Activated T-cell treated with anti-CD3 and anti-CD28 coated beads, Interleukin-2, amount 50 U/mL, for 72 hours (primary cell): ENCODE measurements at regions not wholly inside any gene's neighbourhood (a gene's known extent, or its start where the extent isn't known, plus 50 kb on each side); places are given as distances from the start of the nearest gene placed in this dataset.
"Not testable (repeated sequence)": the region's sequence is repeated elsewhere in the genome, so short reads cannot be mapped to it uniquely, and the experiment has no call there.

ENCODE experiments used
- ATAC-seq, 2 donors: fragments of 150-1000 bp; cut with Tn5 transposase; replicated peaks in 1 of 2; 2 replicates each; pipeline ENCODE4 v1.10.0; 2021; ENCODE audit warnings: moderate library complexity in 2 of 2, mild to moderate bottlenecking in 1 of 2
- DNase-seq, 2 donors: peaks; one replicate each; pipeline ENCODE4 v3.0.0; 2021 to 2022; ENCODE audit warnings: mixed read lengths in 1 of 2
- H3K27ac Mint-ChIP-seq: one replicate; pipeline ENCODE4 v1.8.0; 2022; ENCODE audit warnings: mild to moderate bottlenecking, moderate library complexity, mixed read lengths
- H3K27me3 Mint-ChIP-seq: one replicate; pipeline ENCODE4 v1.8.0; 2022; ENCODE audit warnings: low read depth, mixed read lengths
- H3K36me3 Mint-ChIP-seq, 2 donors: one replicate each; pipeline ENCODE4 v1.8.0; 2022; ENCODE audit warnings: mixed read lengths in 2 of 2, mild to moderate bottlenecking in 1 of 2; ENCODE audit not compliant: insufficient read depth in 2 of 2
- H3K4me1 Mint-ChIP-seq: one replicate; pipeline ENCODE4 v1.8.0; 2022; ENCODE audit warnings: low read depth, mixed read lengths
- H3K4me3 Mint-ChIP-seq, 2 donors: one replicate each; pipeline ENCODE4 v1.8.0; 2022; ENCODE audit warnings: mild to moderate bottlenecking in 2 of 2, mixed read lengths in 2 of 2, moderate library complexity in 2 of 2
- H3K9me3 Mint-ChIP-seq, 2 donors: one replicate each; pipeline ENCODE4 v1.8.0; 2022; ENCODE audit warnings: mixed read lengths in 2 of 2

GRCh38 chr20:22080985-22081384 is 375.5 kb downstream of the PAX1 start:
- Mint-ChIP-seq H3K4me1 (no peaks in the 10 kb centered on the region), H3K4me3 (no peak overlapping the region), H3K9me3 (peaks cover 2 to 10% of the 10 kb centered on the region in 2 donors), H3K36me3 (no peaks in the 10 kb centered on the region), H3K27me3 (no peaks in the 10 kb centered on the region), H3K27ac (no peak overlapping the region)
- no peak for ATAC-seq
- DNase-seq = no peak

GRCh38 chr20:22074635-22075034 is 369.2 kb downstream of the PAX1 start:
- H3K27ac Mint-ChIP-seq = no peak overlapping the region
- peaks cover 0 to 5% of the 10 kb centered on the region in 2 donors for H3K9me3 Mint-ChIP-seq
- H3K36me3 Mint-ChIP-seq = no peaks in the 10 kb centered on the region
- no peaks in the 10 kb centered on the region for H3K27me3 Mint-ChIP-seq
- DNase-seq = no peak
- no peak for ATAC-seq
- H3K4me3 Mint-ChIP-seq = no peak overlapping the region
- no peaks in the 10 kb centered on the region for H3K4me1 Mint-ChIP-seq

GRCh38 chr20:22071841-22072240 is 366.4 kb downstream of the PAX1 start:
- ATAC-seq (no peak), DNase-seq (no peak)
- no peak overlapping the region for H3K4me3 Mint-ChIP-seq
- no peaks in the 10 kb centered on the region for H3K27me3 Mint-ChIP-seq
- no peaks in the 10 kb centered on the region for H3K36me3 Mint-ChIP-seq
- H3K4me1 Mint-ChIP-seq = no peaks in the 10 kb centered on the region
- H3K9me3 Mint-ChIP-seq = peaks cover 1 to 4% of the 10 kb centered on the region in 2 donors
- H3K27ac Mint-ChIP-seq = no peak overlapping the region

GRCh38 chr20:22070610-22071058 is 365.2 kb downstream of the PAX1 start:
- Mint-ChIP-seq H3K4me3 (no peak overlapping the region), H3K27ac (no peak overlapping the region), H3K27me3 (no peaks in the 10 kb centered on the region), H3K4me1 (no peaks in the 10 kb centered on the region), H3K9me3 (peaks cover 6 to 7% of the 10 kb centered on the region in 2 donors), H3K36me3 (no peaks in the 10 kb centered on the region)
- DNase-seq (no peak), ATAC-seq (no peak)

GRCh38 chr20:22063753-22064152 is 358.3 kb downstream of the PAX1 start:
- H3K27ac Mint-ChIP-seq = no peak overlapping the region
- no peak overlapping the region for H3K4me3 Mint-ChIP-seq
- no peak for ATAC-seq
- H3K36me3 Mint-ChIP-seq = no peaks in the 10 kb centered on the region
- no peaks in the 10 kb centered on the region for H3K27me3 Mint-ChIP-seq
- peaks cover 9 to 10% of the 10 kb centered on the region in 2 donors for H3K9me3 Mint-ChIP-seq
- no peak for DNase-seq
- no peaks in the 10 kb centered on the region for H3K4me1 Mint-ChIP-seq

- Mint-ChIP-seq H3K4me3 (no peak overlapping the region), H3K27me3 (no peaks in the 10 kb centered on the region), H3K27ac (no peak overlapping the region), H3K4me1 (no peaks in the 10 kb centered on the region), H3K9me3 (peaks cover 10 to 13% of the 10 kb centered on the region in 2 donors), H3K36me3 (no peaks in the 10 kb centered on the region)
- ATAC-seq (no peak), DNase-seq (no peak)
Observed at GRCh38 chr20:22062874-22063273, 357.4 kb downstream of the PAX1 start.

- no peaks in the 10 kb centered on the region for H3K36me3 Mint-ChIP-seq
- no peak overlapping the region for H3K27ac Mint-ChIP-seq
- DNase-seq (no peak), ATAC-seq (no peak)
- H3K4me3 Mint-ChIP-seq = no peak overlapping the region
- peaks cover 9 to 13% of the 10 kb centered on the region in 2 donors for H3K9me3 Mint-ChIP-seq
- no peaks in the 10 kb centered on the region for H3K4me1 Mint-ChIP-seq
- no peaks in the 10 kb centered on the region for H3K27me3 Mint-ChIP-seq
Observed at GRCh38 chr20:22060610-22061009, 355.1 kb downstream of the PAX1 start.

GRCh38 chr20:22058746-22059145 is 353.3 kb downstream of the PAX1 start:
- Mint-ChIP-seq H3K27me3 (no peaks in the 10 kb centered on the region), H3K36me3 (no peaks in the 10 kb centered on the region), H3K27ac (no peak overlapping the region), H3K4me3 (no peak overlapping the region), H3K9me3 (peaks cover 6 to 10% of the 10 kb centered on the region in 2 donors), H3K4me1 (no peaks in the 10 kb centered on the region)
- DNase-seq (no peak), ATAC-seq (no peak)

GRCh38 chr20:22055981-22056380 is 350.5 kb downstream of the PAX1 start:
- Mint-ChIP-seq H3K4me3 (no peak overlapping the region), H3K9me3 (peaks cover 4 to 12% of the 10 kb centered on the region in 2 donors), H3K4me1 (no peaks in the 10 kb centered on the region), H3K27ac (no peak overlapping the region), H3K36me3 (peaks cover 0 to 2% of the 10 kb centered on the region in 2 donors), H3K27me3 (no peaks in the 10 kb centered on the region)
- DNase-seq = no peak
- ATAC-seq = no peak

- no peak for DNase-seq
Observed at GRCh38 chr20:22052025-22052650, 346.7 kb downstream of the PAX1 start.

GRCh38 chr20:22045956-22046507 is 340.6 kb downstream of the PAX1 start:
- H3K9me3 Mint-ChIP-seq = peaks cover 7 to 14% of the 10 kb centered on the region in 2 donors
- H3K4me3 Mint-ChIP-seq, H3K4me1 Mint-ChIP-seq, H3K27ac Mint-ChIP-seq, H3K36me3 Mint-ChIP-seq, ATAC-seq, H3K27me3 Mint-ChIP-seq, DNase-seq: not testable (repeated sequence)

More at GRCh38 chr20:22052025-22052650, 346.7 kb downstream of the PAX1 start:
- no peak overlapping the region for H3K27ac Mint-ChIP-seq
- H3K27me3 Mint-ChIP-seq = no peaks in the 10 kb centered on the region
- no peak overlapping the region for H3K4me3 Mint-ChIP-seq
- no peak for ATAC-seq
- peaks cover 0 to 3% of the 10 kb centered on the region in 2 donors for H3K36me3 Mint-ChIP-seq
- H3K4me1 Mint-ChIP-seq = no peaks in the 10 kb centered on the region
- peaks cover 4 to 7% of the 10 kb centered on the region in 2 donors for H3K9me3 Mint-ChIP-seq

- Mint-ChIP-seq H3K4me1 (no peaks in the 10 kb centered on the region), H3K27me3 (no peaks in the 10 kb centered on the region), H3K9me3 (peaks cover 4 to 7% of the 10 kb centered on the region in 2 donors), H3K27ac (no peak overlapping the region), H3K4me3 (no peak overlapping the region), H3K36me3 (no peaks in the 10 kb centered on the region)
- DNase-seq = no peak
- no peak for ATAC-seq
Observed at GRCh38 chr20:22027423-22027822, 322.0 kb downstream of the PAX1 start.

- Mint-ChIP-seq H3K36me3 (peaks cover 2% of the 10 kb centered on the region in 2 donors), H3K27ac (no peak overlapping the region), H3K4me1 (no peaks in the 10 kb centered on the region), H3K9me3 (peaks cover 6 to 9% of the 10 kb centered on the region in 2 donors), H3K4me3 (no peak overlapping the region), H3K27me3 (no peaks in the 10 kb centered on the region)
- no peak for DNase-seq
- ATAC-seq = no peak
Observed at GRCh38 chr20:22020201-22020600, 314.7 kb downstream of the PAX1 start.

GRCh38 chr20:22008456-22008855 is 303.0 kb downstream of the PAX1 start:
- Mint-ChIP-seq H3K27ac (no peak overlapping the region), H3K27me3 (no peaks in the 10 kb centered on the region), H3K36me3 (peaks cover 4 to 8% of the 10 kb centered on the region in 2 donors), H3K9me3 (peaks cover 7 to 9% of the 10 kb centered on the region in 2 donors), H3K4me1 (no peaks in the 10 kb centered on the region), H3K4me3 (no peak overlapping the region)
- no peak for ATAC-seq
- DNase-seq = no peak
